Stomach (tissue), 4 donors: ENCODE measurements at regions not wholly inside any gene's neighbourhood (a gene's known extent, or its start where the extent isn't known, plus 50 kb on each side); places are given as distances from the start of the nearest gene placed in this dataset.

Experiments
- EP300 ChIP-seq: sonication (generic); formaldehyde crosslinking; IDR thresholded peaks from one replicate; pipeline ENCODE4 v1.6.1; 2017; ENCODE audit warnings: antibody characterized with exemption
- POLR2A ChIP-seq, 4 donors: fragments of 450-650 bp; IDR thresholded peaks; one replicate each; pipeline ENCODE4 v1.6.1; 2016; ENCODE audit warnings: antibody characterized with exemption in 4 of 4, control low read depth in 2 of 4, mild to moderate bottlenecking in 1 of 4, moderate library complexity in 1 of 4
- TF ChIP-seq, protein P1 (sequence below), 7 experiments: fragments of 450-650 bp in 4 of 7; fragments of 200-600 bp in 3 of 7; sonication (generic) in 3 of 7; IDR thresholded peaks; one replicate each; pipeline ENCODE4 v1.5.1; 2016 to 2019; ENCODE audit warnings: antibody characterized with exemption in 7 of 7, control low read depth in 2 of 7, mild to moderate bottlenecking in 1 of 7

DNA sequence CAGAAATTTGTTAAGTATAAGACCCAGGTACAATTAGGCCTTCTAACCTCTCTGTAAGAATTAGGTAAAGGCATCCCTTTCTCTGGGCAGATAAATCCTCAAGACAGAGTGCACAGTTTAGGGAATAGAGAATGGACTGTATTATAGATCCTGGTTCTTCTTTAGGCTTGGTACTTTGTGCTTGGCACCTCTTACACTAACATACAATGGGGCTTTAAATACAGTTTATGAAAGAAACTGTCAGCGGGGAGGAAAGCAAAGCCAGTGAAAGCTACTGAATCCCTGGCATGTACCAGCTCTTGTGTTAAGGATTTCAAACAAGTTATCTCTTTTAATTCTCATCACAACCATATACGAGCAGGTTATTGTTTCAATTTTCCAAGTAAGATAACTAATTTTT is 1350.0 kb downstream of the ADGRL3 start:
- TF ChIP-seq, protein P1, sequence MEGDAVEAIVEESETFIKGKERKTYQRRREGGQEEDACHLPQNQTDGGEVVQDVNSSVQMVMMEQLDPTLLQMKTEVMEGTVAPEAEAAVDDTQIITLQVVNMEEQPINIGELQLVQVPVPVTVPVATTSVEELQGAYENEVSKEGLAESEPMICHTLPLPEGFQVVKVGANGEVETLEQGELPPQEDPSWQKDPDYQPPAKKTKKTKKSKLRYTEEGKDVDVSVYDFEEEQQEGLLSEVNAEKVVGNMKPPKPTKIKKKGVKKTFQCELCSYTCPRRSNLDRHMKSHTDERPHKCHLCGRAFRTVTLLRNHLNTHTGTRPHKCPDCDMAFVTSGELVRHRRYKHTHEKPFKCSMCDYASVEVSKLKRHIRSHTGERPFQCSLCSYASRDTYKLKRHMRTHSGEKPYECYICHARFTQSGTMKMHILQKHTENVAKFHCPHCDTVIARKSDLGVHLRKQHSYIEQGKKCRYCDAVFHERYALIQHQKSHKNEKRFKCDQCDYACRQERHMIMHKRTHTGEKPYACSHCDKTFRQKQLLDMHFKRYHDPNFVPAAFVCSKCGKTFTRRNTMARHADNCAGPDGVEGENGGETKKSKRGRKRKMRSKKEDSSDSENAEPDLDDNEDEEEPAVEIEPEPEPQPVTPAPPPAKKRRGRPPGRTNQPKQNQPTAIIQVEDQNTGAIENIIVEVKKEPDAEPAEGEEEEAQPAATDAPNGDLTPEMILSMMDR (IDR thresholded peaks at IDR 0.05): no peak
- TF ChIP-seq POLR2A (IDR thresholded peaks at IDR 0.05) (no peak), EP300 (no peak)
